Immature natural killer cell (primary cell): ENCODE measurements at regions not wholly inside any gene's neighbourhood (a gene's known extent, or its start where the extent isn't known, plus 50 kb on each side); places are given as distances from the start of the nearest gene placed in this dataset.
"Not testable (repeated sequence)": the region's sequence is repeated elsewhere in the genome, so short reads cannot be mapped to it uniquely, and the experiment has no call there.

ENCODE experiments used
- DNase-seq, 3 donors: peaks; one replicate each; pipeline ENCODE4 v3.0.0; 2022; ENCODE audit warnings: mixed read lengths in 1 of 3
- H3K27ac Mint-ChIP-seq, 6 donors: one replicate each; pipeline ENCODE4 v1.8.0; 2020; ENCODE audit warnings: mixed read lengths in 6 of 6, mild to moderate bottlenecking in 5 of 6, inconsistent platforms in 4 of 6, moderate library complexity in 3 of 6
- H3K27me3 Mint-ChIP-seq, 3 donors: one replicate each; pipeline ENCODE4 v1.8.0; 2020 to 2021; ENCODE audit warnings: low read depth in 3 of 3, mild to moderate bottlenecking in 3 of 3, mixed read lengths in 3 of 3, moderate library complexity in 3 of 3, inconsistent platforms in 1 of 3
- H3K36me3 Mint-ChIP-seq, 3 donors: one replicate each; pipeline ENCODE4 v1.8.0; 2020; ENCODE audit warnings: mixed read lengths in 3 of 3, inconsistent platforms in 2 of 3, mild to moderate bottlenecking in 2 of 3
- H3K4me1 Mint-ChIP-seq, 2 donors: one replicate each; pipeline ENCODE4 v1.8.0; 2020; ENCODE audit warnings: inconsistent platforms in 2 of 2, mild to moderate bottlenecking in 2 of 2, mixed read lengths in 2 of 2, moderate library complexity in 1 of 2
- H3K4me3 Mint-ChIP-seq, 5 donors: one replicate each; pipeline ENCODE4 v1.8.0; 2020; ENCODE audit warnings: mild to moderate bottlenecking in 5 of 5, mixed read lengths in 5 of 5, inconsistent platforms in 3 of 5, moderate library complexity in 3 of 5
- H3K9me3 Mint-ChIP-seq, 6 donors: one replicate each; pipeline ENCODE4 v1.8.0; 2020; ENCODE audit warnings: mild to moderate bottlenecking in 6 of 6, mixed read lengths in 6 of 6, inconsistent platforms in 4 of 6, moderate library complexity in 3 of 6

- no peaks in the 10 kb centered on the region for H3K36me3 Mint-ChIP-seq
These were observed 92.3 kb upstream of the CD44 start for GRCh38 chr11:35046681-35047080.

GRCh38 chr11:35047179-35047578, 91.8 kb upstream of the CD44 start:
- H3K36me3 Mint-ChIP-seq, result no peaks in the 10 kb centered on the region
- no peaks in the 10 kb centered on the region for H3K9me3 Mint-ChIP-seq
- DNase-seq, result peak; percentile 69 to 82 (median 77)

More at GRCh38 chr11:35046681-35047080, 92.3 kb upstream of the CD44 start:
- DNase-seq, result peak; percentile 42 to 57 (median 52)
- H3K27ac Mint-ChIP-seq, result peak overlapping the region; percentile 96 to 100 (median 100)
- no peaks in the 10 kb centered on the region for H3K9me3 Mint-ChIP-seq
- peaks cover 6 to 16% (median 12%) of the 10 kb centered on the region in 3 donors for H3K27me3 Mint-ChIP-seq
- H3K4me3 Mint-ChIP-seq, result peak overlapping the region in 4 of 5 donors; percentile 2 to 65 (median 49)
- peaks cover 72 to 75% of the 10 kb centered on the region in 2 donors for H3K4me1 Mint-ChIP-seq

GRCh38 chr11:35047769-35048168, 91.2 kb upstream of the CD44 start:
- Mint-ChIP-seq H3K27ac (peak overlapping the region; percentile 96 to 100 (median 100)), H3K36me3 (no peaks in the 10 kb centered on the region), H3K4me1 (peaks cover 76 to 81% of the 10 kb centered on the region in 2 donors), H3K4me3 (peak overlapping the region in 4 of 5 donors; percentile 3 to 65 (median 56)), H3K27me3 (peaks cover 6 to 16% (median 10%) of the 10 kb centered on the region in 3 donors), H3K9me3 (no peaks in the 10 kb centered on the region)
- DNase-seq, result no peak

More at GRCh38 chr11:35047179-35047578, 91.8 kb upstream of the CD44 start:
- peak overlapping the region; percentile 2 to 65 (median 53) for H3K4me3 Mint-ChIP-seq
- peaks cover 74 to 80% of the 10 kb centered on the region in 2 donors for H3K4me1 Mint-ChIP-seq
- H3K27ac Mint-ChIP-seq, result peak overlapping the region; percentile 96 to 100 (median 100)
- peaks cover 6 to 16% (median 10%) of the 10 kb centered on the region in 3 donors for H3K27me3 Mint-ChIP-seq

- Mint-ChIP-seq H3K4me3 (peak overlapping the region in 4 of 5 donors; percentile 3 to 53 (median 26)), H3K27ac (peak overlapping the region; percentile 96 to 100 (median 100)), H3K27me3 (peaks cover 6 to 16% (median 10%) of the 10 kb centered on the region in 3 donors), H3K4me1 (peaks cover 76 to 81% of the 10 kb centered on the region in 2 donors)
- not testable (repeated sequence) for DNase-seq, H3K36me3 Mint-ChIP-seq, H3K9me3 Mint-ChIP-seq
These were observed 90.6 kb upstream of the CD44 start for GRCh38 chr11:35048346-35048745.

- H3K4me1 Mint-ChIP-seq, result peaks cover 71 to 73% of the 10 kb centered on the region in 2 donors
- no peaks in the 10 kb centered on the region for H3K36me3 Mint-ChIP-seq
- H3K9me3 Mint-ChIP-seq, result no peaks in the 10 kb centered on the region
- peaks cover 3 to 15% (median 9%) of the 10 kb centered on the region in 3 donors for H3K27me3 Mint-ChIP-seq
- peak overlapping the region; percentile 77 to 84 (median 79) for H3K4me3 Mint-ChIP-seq
- H3K27ac Mint-ChIP-seq, result peak overlapping the region; percentile 95 to 100 (median 98)
- no peak for DNase-seq
These were observed 89.0 kb upstream of the CD44 start for GRCh38 chr11:35049859-35050531.

GRCh38 chr11:35050541-35050995, 88.4 kb upstream of the CD44 start:
- H3K27me3 Mint-ChIP-seq, result peaks cover 0 to 11% (median 7%) of the 10 kb centered on the region in 3 donors
- H3K36me3 Mint-ChIP-seq, result no peaks in the 10 kb centered on the region
- H3K9me3 Mint-ChIP-seq, result no peaks in the 10 kb centered on the region
- H3K27ac Mint-ChIP-seq, result peak overlapping the region; percentile 95 to 100 (median 98)
- DNase-seq, result peak; percentile 68 to 74 (median 71)
- peaks cover 65 to 69% of the 10 kb centered on the region in 2 donors for H3K4me1 Mint-ChIP-seq
- H3K4me3 Mint-ChIP-seq, result peak overlapping the region; percentile 77 to 84 (median 79)

GRCh38 chr11:35056391-35057093, 82.4 kb upstream of the CD44 start:
- no peaks in the 10 kb centered on the region for H3K9me3 Mint-ChIP-seq
- peaks cover 30 to 48% of the 10 kb centered on the region in 2 donors for H3K4me1 Mint-ChIP-seq
- no peak overlapping the region for H3K4me3 Mint-ChIP-seq
- peaks cover 0 to 1% (median 0%) of the 10 kb centered on the region in 3 donors for H3K27me3 Mint-ChIP-seq
- DNase-seq, result no peak
- H3K36me3 Mint-ChIP-seq, result peaks cover 0 to 7% (median 0%) of the 10 kb centered on the region in 3 donors
- H3K27ac Mint-ChIP-seq, result peak overlapping the region in 2 of 6 donors; percentile 41 to 81

- Mint-ChIP-seq H3K4me3 (peak overlapping the region in 1 of 5 donors; percentile 1), H3K27me3 (peaks cover 0 to 1% (median 0%) of the 10 kb centered on the region in 3 donors), H3K27ac (peak overlapping the region in 5 of 6 donors; percentile 34 to 81 (median 48)), H3K36me3 (peaks cover 0 to 7% (median 0%) of the 10 kb centered on the region in 3 donors), H3K4me1 (peaks cover 24 to 40% of the 10 kb centered on the region in 2 donors), H3K9me3 (no peaks in the 10 kb centered on the region)
- peak in 1 of 3 donors; percentile 21 for DNase-seq
These were observed 80.9 kb upstream of the CD44 start for GRCh38 chr11:35057926-35058668.

GRCh38 chr11:35058669-35059434, 80.1 kb upstream of the CD44 start:
- Mint-ChIP-seq H3K9me3 (no peaks in the 10 kb centered on the region), H3K27me3 (peaks cover 0 to 1% (median 0%) of the 10 kb centered on the region in 3 donors), H3K36me3 (peaks cover 0 to 7% (median 0%) of the 10 kb centered on the region in 3 donors), H3K4me3 (peak overlapping the region in 2 of 5 donors; percentile 14 to 47), H3K27ac (peak overlapping the region; percentile 29 to 82 (median 74)), H3K4me1 (peaks cover 24 to 40% of the 10 kb centered on the region in 2 donors)
- no peak for DNase-seq

- no peak for DNase-seq
- H3K4me3 Mint-ChIP-seq, result no peak overlapping the region
- peaks cover 0 to 9% (median 0%) of the 10 kb centered on the region in 3 donors for H3K36me3 Mint-ChIP-seq
- peaks cover 0 to 2% (median 0%) of the 10 kb centered on the region in 3 donors for H3K27me3 Mint-ChIP-seq
- H3K9me3 Mint-ChIP-seq, result no peaks in the 10 kb centered on the region
- no peak overlapping the region for H3K27ac Mint-ChIP-seq
- H3K4me1 Mint-ChIP-seq, result peaks cover 39 to 44% of the 10 kb centered on the region in 2 donors
These were observed 77.2 kb upstream of the CD44 start for GRCh38 chr11:35061516-35062440.

GRCh38 chr11:35063488-35063931, 75.5 kb upstream of the CD44 start:
- DNase-seq, result no peak
- Mint-ChIP-seq H3K4me3 (no peak overlapping the region), H3K27me3 (peaks cover 0 to 6% (median 0%) of the 10 kb centered on the region in 3 donors), H3K9me3 (no peaks in the 10 kb centered on the region), H3K27ac (no peak overlapping the region), H3K36me3 (peaks cover 0 to 6% (median 0%) of the 10 kb centered on the region in 3 donors), H3K4me1 (peaks cover 42 to 45% of the 10 kb centered on the region in 2 donors)
